Activated CD4-positive, CD25-positive, alpha-beta regulatory T cell (primary cell): ENCODE measurements at regions not wholly inside any gene's neighbourhood (a gene's known extent, or its start where the extent isn't known, plus 50 kb on each side); places are given as distances from the start of the nearest gene placed in this dataset.

Experiments used
- DNase-seq, 4 experiments: peaks; one replicate each; lab custom pipeline; 2025; lab: John Stamatoyannopoulos, UW

DNA sequence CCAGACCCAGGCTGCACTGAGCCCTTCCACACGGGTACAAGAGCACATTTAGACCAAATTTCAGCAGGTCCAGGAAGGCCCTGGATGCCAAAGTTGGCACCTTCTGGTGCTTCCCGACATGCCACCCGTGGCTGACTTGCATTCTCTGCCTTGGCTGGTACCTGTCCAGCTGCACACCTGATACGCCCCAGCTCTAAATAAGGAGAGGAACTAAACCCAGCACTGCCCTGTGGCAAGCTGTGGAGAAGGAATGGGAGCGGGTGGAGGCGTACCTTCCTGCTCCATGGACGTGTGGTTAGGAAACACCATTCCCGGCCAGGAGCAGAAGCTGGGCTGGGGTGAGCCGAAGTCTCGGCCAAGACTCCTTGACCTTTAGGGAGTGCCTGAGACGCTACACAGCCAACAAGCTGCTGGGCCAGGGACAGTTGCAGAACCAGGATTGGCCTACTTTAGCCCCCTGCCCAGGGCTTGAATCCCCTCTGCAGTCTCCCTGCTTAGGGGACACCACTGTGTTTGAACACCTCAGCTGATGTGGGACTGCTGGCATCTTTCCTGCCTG lies 86.5 kb upstream of the TAF1B start:
- no peak for DNase-seq

DNA sequence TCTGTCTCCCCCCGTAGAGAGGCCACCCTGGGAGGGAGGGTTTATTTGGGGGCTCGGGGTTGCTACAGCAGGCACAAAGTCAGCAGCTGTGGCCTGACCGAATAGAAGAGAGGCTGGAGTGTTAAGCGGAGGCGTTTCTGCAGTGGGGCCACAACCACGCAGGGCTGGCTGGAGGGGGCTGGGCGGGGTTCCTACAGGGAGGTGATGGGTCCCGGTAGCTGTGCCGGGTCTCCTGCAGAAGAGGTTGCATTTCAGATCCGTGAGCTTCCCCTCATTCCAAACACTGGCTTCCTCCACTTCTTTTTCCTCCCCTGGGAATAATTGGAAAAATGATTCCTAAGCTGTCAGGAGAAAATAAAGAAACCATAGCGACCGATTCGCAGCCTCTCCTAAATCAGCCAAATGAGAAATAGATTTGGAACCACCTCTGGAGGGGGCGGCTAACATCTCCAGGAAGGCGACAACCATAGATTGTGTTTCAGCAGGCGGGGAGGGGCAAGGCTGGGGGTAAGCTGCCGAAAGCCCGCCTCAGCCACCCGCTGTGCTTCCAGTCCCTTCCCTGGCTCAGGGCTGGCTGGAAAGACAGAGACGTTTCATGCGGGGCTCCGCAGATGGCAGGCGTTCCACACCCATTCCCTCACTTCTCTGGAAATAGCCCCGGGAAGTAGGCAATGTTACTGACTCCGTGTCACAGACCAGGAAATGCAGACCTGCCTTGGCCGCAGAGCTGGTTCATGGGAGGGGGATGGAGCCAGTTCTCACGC lies 85.6 kb upstream of the TAF1B start:
- no peak for DNase-seq

DNA sequence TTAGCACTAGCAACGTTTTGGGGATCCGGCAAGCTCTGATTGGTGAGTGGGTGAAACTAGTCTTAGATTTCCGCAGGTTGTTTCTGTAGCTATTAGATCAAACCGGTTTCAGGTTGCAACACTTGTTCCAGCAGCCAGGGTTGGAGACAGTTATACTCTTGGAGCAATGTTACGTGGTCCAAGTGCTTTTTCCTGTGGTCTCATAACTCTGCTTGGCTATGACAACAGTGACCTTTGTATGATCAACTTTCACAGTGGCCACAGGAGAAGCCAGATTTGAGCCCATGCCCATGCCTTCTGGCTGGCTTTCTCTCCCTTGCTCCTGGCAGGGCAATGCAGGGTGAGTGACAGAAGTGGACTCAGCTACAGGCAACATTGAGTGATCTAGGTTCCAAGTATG lies 84.5 kb upstream of the TAF1B start:
- DNase-seq = no peak

DNA sequence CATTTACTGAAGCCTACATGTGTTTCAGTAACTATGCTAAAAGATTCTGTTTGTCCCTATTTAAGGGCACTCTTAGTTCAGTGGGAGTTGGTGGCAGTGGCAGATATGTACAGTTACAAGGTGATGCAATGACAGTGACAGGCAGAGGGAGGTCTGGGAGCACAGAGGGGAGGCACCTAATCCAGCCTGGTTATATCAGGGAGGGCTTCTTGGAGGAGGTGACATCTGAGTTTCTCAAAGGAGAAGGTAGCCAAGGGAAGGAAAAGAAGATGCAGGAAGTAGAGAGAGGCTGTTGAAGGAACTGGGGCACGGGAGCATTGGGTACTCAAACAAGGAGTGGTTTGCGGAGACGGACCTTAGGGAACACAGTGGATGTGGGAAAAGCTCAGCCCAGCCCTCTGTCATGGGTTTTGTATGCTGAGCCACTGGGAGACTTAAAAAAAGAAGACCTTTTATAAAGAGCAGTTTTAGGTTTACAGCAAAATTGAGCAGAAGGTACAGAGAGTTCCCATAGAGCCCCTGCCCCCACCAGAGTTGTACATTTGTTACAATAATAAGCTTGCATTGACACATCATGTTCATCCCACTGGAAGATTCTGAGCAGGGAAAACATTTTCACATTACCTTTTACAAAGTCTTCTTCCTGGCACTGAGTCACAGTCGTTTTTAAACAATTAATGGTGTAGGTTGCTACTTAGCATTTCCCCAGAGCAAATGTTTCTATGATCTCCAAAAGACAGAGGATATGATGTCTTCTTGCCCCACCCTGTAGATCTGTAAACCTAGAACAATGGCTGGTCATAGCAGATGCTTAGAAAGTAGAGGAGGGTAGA lies 83.0 kb upstream of the TAF1B start:
- no peak for DNase-seq

DNA sequence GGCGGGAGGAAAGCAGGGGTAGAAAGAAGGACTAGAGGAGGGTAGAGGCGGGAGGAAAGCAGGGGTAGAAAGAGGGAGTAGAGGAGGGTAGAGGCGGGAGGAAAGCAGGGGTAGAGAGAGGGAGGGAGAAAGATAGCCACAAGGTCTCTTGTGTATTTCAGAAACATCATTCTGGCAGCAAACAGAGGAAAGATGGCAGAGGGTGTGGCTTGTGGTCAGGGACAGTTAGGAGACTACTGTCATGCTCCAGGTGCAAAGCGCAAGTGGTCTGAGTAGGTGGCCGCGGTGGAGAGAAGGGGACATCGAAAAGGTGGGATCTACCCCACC lies 82.4 kb upstream of the TAF1B start:
- no peak for DNase-seq

DNA sequence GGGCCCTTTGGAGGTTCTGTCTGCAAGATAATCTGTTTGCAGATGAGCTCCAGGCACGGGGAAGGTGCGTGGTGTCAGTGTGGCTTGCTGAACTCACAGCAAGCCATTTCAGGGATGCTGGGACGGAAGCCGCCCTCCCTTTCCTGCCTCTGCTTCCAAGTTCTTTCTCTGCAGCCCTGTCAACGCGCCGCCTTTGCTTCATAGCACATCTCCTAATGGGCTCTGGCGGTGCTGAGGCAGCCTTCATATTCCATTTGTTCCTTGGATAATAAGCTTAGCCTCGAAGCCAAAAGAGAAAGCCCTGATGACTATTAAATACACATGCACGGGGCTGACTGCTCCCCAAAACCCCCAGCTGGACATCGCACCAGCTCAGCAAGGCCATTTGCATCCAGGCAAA lies 81.7 kb upstream of the TAF1B start:
- no peak for DNase-seq

DNA sequence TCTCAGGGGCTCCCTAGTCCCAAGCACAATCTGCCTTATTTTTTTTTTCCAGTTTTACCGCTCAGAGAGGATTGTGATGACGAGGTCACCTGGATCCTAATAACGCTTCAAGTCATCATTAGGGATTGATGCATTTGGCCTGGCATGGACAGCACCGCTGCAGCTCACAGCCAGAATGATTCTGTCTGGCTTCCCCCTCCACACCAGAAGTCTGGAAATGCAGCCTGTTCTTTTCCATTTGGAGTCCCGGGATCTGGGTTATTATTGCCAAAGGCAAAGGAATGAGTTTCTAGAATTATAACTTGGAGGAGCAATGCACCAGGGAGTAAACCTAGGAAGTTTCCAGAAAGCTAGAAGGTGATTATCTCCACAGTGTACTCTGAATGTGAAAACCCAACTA lies 81.1 kb upstream of the TAF1B start:
- no peak for DNase-seq

DNA sequence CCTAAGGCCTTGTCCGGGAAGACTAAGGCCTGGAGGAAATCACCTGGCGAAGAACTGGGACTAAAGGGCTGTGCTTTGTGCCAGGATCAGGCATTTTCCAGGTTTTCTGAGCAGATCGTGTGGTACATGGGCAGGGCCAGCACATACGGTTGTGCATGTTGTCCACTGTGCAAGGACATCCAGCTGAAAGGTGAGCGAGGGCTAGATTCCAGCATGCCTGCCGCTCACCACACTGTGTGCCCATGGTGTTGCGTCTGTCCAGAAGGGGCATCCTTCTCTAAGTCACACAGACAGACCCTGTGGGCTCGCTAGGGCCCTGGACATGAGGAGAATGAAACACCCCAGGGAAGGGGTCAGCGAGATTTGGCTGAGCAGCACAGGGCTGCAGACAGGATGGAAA lies 80.3 kb upstream of the TAF1B start:
- DNase-seq = no peak

DNA sequence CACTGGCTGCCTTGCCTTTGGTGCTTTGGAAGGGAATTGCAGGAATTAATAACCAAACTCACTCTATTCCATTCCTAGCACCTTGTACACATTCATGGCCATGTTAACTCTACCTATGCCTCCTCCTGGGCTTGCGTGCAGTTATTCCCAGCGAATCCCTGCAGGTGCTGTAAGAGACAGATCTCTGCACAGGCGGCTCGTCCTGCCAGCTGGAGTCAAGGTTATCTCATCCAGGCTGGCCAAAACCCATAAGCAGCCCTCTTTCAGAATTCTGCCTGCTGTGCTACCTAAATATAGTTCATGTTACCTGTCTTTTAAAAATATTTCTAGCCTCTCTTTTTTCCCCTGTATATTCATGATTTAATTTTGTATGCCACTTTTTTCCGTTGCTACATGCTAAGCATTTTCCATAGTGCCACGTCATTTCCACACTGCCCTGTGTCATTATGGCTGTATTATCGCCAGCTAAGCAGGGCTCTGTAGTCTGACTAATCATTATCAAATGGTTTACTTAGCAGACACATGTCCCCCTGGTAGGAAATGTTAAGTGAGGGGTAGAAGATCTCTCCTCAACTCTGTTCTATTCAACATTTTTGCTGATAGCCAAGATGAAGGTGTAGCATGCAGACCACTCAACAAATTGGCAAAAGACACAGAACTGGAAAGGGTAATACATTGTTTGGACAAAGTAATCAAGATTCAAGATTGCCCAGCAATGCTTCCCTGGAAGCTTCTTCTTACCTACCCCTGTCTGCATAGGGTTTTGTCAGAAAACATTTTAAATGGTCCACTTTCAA lies 79.7 kb upstream of the TAF1B start:
- DNase-seq = no peak

DNA sequence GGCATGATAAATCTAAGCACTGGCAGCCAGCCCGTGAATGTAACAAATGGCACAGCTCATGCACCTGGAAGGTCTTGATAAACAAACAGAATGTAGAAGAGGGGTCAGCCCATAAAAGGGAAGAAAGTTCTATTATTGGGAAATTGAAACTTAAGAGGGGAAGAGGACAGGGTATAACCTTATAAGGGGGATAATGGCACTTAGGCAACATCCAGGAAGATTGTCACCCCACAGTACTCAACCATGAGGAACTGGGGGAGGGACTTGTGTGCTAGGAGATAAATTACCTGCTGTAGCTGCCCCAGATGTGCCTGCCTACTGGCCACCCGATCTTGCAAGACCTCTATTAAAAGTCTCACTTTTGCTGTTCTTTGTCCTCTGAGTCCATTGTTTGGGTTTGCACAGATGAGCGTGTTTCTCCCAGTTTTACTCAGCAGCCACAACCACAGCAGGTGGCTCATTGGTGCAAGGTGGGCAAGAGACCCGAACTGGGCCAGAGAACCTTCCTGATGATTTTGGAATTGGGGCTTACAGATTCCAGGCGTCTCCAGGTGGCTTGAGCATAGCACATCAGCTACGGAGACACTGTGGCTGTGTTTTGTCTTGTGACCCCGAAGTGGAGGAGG lies 79.0 kb upstream of the TAF1B start:
- DNase-seq = no peak

DNA sequence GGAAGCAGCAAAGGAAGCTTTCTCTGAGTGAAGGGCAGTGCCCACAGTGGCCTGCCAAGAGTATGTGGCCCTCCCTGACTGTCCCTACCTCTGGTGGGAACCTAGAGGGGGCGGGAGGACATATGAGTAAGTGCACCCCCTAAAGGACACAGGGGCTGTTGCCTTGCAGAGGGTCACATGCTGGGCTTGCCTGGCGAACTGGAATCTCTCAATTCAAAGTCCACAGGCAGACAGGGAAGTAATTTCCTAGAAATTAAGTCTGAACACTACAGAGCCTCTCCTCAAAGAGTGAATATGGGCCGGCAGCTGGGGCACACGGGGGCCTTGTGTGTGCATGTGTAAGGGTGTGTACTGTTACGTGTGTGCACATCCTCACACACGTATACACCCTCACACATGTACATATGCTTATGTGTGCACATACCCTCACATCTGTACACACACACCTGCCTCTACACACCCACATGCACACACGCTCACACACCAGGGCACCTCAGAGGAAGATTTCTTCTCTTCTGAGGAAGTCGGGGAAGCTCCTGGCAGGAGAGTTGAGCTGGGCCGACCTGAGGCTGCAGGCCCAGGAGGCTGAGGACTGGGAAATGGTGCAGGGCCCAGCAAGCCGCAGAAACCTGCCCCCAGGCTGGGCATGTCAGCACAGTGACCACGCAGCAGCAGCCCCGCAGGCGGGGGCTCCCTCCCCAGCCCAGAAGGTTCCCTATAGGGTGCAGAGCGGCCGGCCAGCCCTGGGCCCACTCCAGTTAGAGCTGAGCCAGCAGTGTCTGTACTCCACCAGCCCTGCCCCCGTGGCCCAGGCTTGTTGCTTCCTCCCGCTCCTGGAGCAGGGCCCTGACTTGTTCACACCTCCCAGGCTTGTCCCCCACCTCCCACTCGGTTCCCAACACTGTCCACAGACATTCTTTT lies 77.4 kb upstream of the TAF1B start:
- DNase-seq = no peak

DNA sequence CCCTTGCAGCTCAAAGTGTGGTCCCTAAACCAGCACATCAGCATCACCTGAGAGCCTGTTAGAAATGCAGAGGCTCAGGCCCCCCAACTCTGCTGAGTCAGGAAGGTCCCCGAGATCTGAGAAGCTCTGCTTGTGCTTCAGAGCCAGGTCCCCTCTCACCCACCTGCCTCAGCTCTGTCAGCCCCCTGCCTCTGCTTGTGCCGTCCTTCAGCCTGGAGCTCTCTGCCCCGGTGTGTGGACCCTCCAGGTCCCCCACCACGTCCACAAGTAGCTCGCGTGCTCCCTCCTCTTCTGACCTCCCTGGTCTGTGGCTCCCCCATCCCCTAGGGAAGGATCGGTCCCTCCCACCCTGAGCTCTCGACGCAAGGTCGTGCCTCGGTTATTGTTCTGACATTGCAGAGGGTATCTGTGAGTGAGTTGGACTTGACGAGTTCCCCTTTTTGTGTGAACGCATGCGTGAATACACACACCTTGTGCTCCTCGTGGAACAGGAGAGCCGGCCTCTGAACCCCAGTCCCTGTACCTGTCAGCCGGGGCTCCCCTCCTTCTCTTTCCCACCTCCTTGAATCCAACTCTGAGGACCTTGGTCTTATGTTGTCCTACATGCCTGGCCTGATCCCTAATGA lies 75.5 kb upstream of the TAF1B start:
- DNase-seq = no peak

DNA sequence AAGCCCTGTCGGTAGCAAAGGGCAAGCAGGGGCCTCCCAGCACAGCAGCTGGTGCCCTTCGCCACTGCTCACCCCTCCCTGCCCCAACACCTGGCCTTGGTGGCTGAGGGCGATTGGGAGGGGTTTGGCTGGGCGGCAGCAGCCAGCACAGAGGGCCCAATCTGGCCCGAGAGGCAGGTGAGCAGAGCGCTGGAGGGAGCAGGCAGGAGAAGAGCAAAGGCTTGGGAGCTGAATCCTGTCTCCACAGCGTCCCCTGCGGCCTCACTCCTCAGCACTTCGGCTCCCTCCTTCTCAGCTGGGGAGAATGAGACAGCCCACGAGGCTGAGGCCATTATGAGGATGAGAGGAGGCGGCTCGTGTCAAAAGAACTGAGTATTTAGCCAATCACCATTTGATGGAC lies 74.9 kb upstream of the TAF1B start:
- DNase-seq = no peak

DNA sequence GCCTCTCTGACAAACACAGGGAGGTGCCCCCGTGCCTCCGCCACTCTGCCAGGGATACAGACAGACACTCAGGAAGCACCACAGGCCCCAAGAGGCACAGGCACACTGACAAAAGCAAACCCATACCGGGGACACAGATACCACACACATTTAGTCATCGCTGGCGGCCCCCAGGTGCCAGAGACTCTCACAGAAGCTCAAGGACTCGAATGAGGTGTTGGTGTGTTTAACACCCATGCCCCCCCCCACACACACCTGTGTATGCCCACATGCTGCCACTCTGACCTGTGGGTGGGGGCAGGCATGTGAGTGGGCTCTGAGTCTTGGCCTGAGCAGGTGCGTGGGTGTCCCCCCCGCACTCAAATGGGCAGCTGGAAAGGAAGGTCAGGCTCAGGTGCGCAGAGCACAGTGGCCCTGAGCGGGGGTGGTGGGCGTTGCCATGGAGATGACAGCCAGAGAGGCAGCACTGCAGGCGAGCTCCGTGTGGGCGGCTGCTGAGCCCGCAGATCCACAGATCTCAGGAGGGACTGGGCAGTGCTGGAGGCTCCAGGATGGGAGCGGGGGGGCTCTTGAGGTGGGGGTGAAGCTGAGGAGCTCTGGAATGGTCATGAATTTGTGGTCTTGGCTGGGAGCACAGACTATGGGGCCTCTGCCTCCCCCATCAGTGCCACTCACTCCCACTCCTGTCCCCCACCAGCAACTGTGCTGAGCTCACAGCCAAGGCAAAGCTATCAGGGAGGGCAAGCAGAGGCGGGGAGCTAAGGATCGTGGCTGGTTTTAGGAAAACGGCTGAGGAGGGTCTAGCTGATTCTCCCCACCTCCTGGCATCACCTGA lies 73.9 kb upstream of the TAF1B start:
- no peak for DNase-seq

DNA sequence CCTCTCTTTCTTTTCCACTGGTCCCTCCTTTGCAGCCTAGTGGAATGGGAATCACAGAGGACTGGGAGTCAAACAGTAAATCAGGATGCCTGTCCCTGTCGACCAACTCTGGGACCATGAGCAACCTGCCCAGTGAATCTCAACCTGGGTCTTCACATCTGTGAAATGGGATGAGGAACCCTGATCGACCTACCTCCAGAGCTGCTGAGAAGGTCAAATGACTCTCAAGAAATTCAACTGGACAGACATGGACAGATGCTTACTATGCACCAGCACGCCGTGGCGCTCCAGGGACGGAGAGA lies 73.3 kb upstream of the TAF1B start:
- no peak for DNase-seq

DNA sequence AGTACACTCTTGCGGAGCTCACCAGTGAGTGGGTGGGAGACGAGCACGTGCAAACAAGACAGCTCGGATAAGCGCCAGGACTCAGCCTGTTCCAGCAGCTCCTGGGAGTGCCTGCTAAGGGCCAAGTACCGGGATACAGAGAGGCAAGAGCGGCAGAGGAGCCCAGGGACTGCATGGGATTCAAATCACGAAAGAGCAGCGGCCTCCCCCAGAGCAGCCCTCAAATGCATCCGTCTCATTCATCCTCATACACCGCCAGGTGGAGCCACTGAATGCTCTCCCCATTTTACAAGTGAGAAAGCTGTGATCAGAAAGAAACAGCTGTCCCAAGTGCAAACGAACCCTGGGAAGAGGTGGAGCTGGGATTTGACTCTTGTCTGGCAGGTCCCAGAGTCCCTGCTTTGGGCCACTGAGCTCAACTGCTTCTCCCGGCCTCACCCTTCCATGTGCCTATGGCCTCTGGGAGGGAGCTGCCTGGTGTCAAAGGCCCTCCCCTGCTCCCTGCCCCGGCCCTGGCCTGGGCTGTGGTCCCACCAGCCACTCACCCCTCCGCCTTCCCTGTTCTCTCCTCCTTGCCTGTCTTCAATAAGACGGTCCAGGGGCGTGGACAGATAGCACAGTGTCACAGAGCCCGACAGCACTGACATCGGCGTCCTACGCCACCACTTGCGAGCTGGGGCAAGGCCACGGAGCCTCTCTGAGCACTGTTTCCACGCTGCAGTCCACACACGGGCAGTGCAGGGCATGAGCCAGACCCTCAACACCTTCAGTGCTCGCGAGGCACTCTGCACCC lies 72.8 kb upstream of the TAF1B start:
- DNase-seq = peak in 1 of 4 experiments; percentile 31

DNA sequence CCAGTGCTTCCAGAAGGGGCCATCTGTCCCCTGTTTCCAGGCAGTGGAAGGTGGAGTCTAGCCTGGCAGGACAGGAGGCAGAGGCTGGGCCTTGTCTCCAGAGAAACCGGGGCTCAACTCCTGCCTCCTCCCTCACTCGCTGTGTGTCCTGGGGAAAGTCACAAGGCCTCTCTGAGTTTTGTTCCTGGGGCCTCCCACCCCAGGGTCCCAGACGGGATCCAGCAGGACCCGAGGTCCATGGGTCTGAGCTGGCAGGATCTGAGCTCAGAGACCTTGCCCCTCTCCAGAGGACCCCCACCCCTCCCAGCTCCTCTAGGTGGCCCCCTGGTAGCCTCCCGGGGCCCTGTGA lies 72.2 kb upstream of the TAF1B start:
- DNase-seq = no peak

DNA sequence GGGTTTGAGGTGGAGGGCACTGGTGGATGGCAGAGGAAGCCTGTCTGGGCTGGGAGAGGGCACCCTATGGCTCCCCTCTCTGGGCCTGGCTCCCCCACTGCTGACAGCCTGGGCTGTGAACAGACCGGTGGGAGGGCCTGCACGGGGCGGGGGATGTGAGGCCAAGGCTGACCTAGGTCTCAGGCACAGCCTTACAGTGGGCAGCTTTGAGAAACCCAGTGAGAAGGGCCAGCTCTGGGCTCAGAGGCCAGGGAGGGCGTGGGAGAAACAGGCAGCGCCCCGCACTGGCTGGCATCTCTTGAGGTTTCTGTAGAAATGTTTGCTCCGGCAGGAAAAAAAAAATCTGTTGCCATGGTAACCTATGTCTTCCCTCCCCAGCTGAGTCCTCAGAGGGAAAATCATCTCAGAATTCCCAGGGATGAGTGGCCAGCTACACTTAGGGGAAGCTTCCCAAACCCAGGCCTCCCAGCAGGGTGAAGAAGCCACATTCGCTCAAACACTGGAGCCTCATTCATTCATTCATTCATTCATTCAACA lies 71.7 kb upstream of the TAF1B start:
- DNase-seq = no peak
